ENCODE measurements at regions not wholly inside any gene's neighbourhood (a gene's known extent, or its start where the extent isn't known, plus 50 kb on each side); places are given as distances from the start of the nearest gene placed in this dataset.

DNA sequence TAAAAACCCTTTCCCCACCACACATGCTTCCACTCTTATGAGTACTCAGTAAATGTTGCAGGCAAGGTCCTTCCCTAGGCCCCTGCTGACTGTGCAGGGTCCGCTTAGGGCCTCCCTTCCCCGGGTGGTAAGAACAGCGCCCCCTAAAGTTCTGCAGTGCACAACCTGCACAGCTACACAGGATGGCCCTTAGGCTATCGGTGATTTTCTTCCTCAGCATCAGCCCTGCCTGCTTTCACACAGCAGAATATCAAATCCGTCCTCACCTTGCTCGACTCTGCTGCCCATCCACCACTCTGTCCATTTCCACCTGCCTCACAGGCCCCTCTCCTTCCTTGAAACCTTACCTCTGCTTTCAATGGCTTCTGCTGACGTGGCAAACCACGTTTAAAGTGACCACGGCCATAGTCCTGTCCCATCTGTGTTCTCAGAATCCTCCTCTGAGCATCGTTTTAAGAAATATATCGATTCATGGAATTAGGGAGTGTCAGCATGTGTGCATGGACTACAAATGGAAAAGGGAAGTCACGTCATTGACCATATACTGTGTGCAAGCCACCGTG is 51.4 kb upstream of the TMEM132E start:
- in situ Hi-C loops (cut with MboI; ENCODE audit: low sequenced_read_pairs), result loop anchor here (25.0 kb wide), 1 partner anchor 359 kb away; no protein-coding TSS in a partner anchor

- in situ Hi-C loops (cut with MboI; ENCODE audit: low sequenced_read_pairs), result loop anchor here (25.0 kb wide), 1 partner anchor 360 kb away; no protein-coding TSS in a partner anchor
These were observed 52.1 kb upstream of the TMEM132E start for GRCh38 chr17:34527136-34527907.

DNA sequence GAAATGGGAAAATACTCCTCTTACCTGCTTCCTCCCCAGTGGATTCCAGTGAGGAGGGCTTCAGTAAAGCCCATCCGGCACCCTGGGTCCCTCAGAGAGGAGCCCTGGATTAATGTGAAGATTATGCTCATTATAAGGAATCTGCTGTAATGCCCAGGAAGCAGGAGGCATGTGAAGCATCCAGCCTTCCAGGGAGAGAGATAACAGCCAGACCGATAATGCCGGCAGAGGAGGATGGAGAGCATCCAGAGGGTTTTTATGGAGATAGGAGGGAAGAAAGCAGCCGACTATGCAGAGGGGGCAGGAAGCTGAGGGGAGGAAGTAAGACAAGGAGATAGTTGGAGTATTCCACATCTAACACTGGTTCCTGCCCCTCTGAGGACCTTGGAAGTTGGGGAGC is 53.7 kb upstream of the TMEM132E start:
- in situ Hi-C loops (cut with MboI; ENCODE audit: low sequenced_read_pairs), result loop anchor here (25.0 kb wide), 1 partner anchor 362 kb away; no protein-coding TSS in a partner anchor

GRCh38 chr17:34521955-34522354 is 57.4 kb upstream of the TMEM132E start:
- in situ Hi-C loops (cut with MboI; ENCODE audit: low sequenced_read_pairs), result no loop called here

GRCh38 chr17:34519282-34519681 is 60.1 kb upstream of the TMEM132E start:
- in situ Hi-C loops (cut with MboI; ENCODE audit: low sequenced_read_pairs), result no loop called here

GRCh38 chr17:34517406-34517805 is 62.0 kb upstream of the TMEM132E start:
- in situ Hi-C loops (cut with MboI; ENCODE audit: low sequenced_read_pairs), result no loop called here

DNA sequence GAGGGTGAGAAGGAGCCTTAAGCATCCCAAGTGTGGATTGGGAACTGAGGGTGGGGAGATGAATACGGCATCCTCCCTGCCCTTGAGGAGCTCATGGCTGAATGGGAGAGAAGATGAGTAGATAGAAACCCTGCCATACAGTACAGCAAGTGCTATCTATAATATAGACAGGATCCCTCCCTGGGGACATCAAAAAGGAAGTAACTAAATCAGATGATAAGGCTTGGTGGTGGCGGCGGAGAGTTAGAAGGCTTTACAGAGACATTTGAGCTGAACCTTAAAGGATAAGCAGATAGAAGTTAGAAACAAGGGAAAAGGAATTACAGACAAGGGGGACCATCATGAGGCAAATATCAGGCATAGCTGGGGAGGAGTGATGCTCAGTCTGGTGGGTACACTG is 67.5 kb upstream of the TMEM132E start:
- in situ Hi-C loops (cut with MboI; ENCODE audit: low sequenced_read_pairs), result no loop called here

DNA sequence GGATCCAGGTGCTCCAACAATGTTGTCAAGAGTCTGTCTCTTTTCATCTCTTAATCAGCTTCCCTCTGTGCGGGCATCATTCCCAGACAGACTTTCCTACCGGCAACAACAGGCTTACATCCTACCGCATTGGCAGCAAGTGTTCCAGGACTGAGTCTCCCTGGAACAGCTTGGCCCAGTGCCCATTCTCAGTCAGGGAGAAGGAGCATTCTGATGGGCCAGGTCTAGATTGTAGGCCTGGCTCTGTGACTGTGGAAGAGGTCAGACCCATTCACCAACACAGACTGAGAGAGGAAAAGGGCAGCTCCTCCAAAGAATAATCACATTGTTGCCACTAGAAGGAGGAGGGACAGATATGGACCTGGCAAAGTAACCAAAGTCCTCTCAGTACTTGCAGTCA is 68.1 kb upstream of the TMEM132E start:
- in situ Hi-C loops (cut with MboI; ENCODE audit: low sequenced_read_pairs), result no loop called here

- in situ Hi-C loops (cut with MboI; ENCODE audit: low sequenced_read_pairs), result no loop called here
These were observed 74.4 kb upstream of the TMEM132E start for GRCh38 chr17:34504814-34505484.

DNA sequence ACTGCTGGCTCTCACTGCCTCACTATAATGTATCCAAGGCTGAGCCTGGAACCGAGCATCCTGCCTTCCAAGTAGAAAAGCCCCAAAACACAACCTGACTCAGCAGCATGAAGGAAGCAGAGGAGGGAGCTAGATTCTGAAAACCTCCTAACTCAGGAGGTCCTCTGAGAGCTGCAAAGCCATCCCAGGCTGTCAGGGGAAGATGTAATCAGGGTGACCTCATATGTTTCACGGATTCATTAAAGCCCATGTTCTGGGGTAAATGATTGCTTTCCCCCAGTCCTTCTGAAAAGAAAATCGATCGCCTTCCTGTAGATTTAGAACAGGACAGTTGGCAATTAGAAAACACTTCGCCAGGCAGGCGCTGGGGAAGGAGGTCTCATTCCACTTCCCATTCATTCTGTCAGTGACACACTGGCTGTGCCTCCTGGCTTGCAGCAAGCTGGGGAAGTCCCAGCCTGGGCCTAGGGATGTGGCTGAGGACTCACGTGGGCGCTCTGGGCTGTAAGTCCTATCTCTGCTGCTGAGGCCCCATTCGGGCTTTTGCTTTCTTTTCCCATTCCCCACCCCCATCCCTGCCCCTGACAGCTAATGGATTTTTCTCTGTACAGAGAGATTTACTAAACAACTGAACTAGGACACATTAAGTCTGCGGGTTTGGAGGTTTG is 75.7 kb upstream of the TMEM132E start:
- in situ Hi-C loops (cut with MboI; ENCODE audit: low sequenced_read_pairs), result no loop called here

GRCh38 chr17:34502426-34502825 is 77.0 kb upstream of the TMEM132E start:
- in situ Hi-C loops (cut with MboI; ENCODE audit: low sequenced_read_pairs), result no loop called here

GRCh38 chr17:34499576-34499975 is 79.8 kb upstream of the TMEM132E start:
- in situ Hi-C loops (cut with MboI; ENCODE audit: low sequenced_read_pairs), result no loop called here

DNA sequence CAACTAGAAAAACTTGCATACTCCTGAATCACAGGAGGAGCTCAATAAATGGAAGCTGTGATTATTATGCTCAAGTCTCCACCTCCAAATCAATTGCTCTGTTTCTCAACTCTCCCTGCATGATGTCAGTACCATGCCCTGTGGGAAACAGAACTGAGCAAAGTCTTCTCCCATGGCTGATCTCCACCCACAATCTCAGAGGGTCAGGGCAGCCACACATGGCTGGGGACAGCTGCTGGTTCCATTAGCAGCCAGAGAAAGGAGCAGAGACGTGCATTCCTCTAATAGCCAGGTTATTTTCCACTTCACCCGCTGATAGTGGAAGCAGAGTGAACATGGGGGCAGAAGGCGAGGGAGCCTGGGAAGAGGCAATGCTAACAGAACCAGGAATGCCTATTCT is 85.5 kb upstream of the TMEM132E start:
- in situ Hi-C loops (cut with MboI; ENCODE audit: low sequenced_read_pairs), result no loop called here

DNA sequence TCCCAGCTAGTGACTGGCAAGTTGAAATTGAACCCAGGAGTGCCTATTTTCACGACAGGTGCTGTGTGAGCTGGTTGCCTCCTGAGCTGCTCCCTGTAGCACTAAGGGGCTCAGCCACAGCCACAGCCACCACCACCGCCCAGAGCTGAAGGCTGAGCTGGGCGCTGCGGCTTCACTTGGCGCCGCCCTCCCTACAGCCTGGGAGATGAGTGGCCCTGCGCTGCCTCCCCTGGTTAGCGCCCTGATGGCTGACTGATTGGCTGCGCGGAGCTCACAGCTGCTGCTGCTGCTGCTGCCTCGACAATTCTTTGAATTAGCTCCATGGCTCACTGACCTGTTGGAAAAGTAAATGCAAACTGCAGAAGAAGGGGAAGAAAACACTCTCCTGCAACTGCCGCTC is 91.8 kb upstream of the TMEM132E start:
- in situ Hi-C loops (cut with MboI; ENCODE audit: low sequenced_read_pairs), result no loop called here

DNA sequence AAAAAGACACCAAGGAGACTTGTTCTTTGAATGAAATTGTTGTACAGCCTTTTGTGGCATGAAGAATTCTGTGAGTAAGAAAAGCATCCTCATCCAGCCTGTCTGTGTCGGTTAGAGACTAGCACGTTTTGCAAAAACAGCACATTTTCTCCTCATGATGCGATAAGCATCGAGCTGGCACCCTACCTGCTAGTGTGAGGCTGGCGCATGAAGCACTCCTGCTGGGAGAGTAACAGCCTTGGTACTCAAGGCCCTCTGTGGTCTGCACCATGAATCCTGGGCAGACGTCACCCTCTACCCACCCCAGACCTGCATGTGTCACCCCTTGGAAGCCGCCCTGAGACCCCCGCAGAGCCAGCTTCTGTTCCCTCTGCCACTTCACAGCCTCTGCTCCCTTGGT is 92.6 kb upstream of the TMEM132E start:
- in situ Hi-C loops (cut with MboI; ENCODE audit: low sequenced_read_pairs), result no loop called here

DNA sequence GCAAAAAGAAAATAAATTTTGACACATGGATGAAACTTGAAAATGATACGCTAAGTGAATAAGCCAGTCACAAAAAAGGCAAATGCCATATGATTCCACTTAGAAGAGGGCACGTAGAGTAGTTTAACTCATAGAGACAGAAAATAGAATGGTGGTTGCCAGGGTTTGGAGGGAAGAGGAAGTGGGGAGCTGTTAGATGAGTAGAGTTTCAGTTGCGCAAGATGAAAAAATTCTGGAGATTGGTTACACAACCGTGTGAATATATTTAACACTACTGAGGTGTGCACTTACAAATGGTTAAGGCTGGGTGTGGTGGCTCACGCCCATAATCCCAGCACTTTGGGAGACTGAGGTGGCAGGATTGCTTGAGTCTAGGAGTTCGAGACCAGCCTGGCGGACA is 93.4 kb upstream of the TMEM132E start:
- in situ Hi-C loops (cut with MboI; ENCODE audit: low sequenced_read_pairs), result no loop called here

GRCh38 chr17:34484193-34484733 is 95.1 kb upstream of the TMEM132E start:
- in situ Hi-C loops (cut with MboI; ENCODE audit: low sequenced_read_pairs), result no loop called here

- in situ Hi-C loops (cut with MboI; ENCODE audit: low sequenced_read_pairs), result no loop called here
These were observed 96.7 kb upstream of the TMEM132E start for GRCh38 chr17:34482730-34483129.

DNA sequence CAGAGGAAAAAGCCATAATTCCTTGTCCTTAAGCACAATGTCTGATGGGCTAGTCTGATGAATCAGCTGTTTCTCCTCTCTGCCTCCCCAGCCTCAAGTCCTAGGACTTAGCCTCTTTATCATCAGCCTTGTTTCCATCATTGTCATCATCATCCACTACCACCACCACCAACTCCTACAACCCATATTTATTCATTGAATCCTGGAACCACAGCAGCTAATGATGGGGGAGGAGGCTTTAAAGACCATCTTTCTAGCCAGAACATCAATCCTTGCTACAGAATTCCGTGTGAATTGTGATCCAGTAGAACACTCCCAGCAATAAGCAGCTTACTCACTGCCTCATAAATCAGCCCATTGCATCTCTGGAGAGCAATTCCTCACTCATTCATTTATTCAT is 97.6 kb upstream of the TMEM132E start:
- in situ Hi-C loops (cut with MboI; ENCODE audit: low sequenced_read_pairs), result no loop called here

- in situ Hi-C loops (cut with MboI; ENCODE audit: low sequenced_read_pairs), result no loop called here
These were observed 100.0 kb upstream of the TMEM132E start for GRCh38 chr17:34479371-34479770.

DNA sequence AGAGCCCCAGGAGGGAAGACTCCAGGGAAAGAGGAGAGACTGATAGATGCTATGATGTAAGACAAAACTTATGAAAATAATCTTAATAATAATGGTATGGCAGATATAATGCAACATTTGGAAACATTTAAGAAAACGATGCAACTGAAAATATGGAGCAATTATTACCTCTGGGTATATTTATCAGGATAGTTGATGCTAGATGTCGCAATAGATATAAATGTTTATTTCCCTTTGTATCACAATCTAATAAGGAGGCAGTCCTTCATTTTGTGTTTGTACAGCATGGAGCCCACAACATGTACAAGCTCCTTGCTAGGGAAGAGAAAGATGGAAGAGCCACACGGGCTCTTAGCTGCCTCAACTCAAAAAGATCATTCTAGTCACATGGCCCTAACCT is 101.1 kb upstream of the TMEM132E start:
- in situ Hi-C loops (cut with MboI; ENCODE audit: low sequenced_read_pairs), result no loop called here
